Dedifferentiated amniotic fluid mesenchymal stem cell (primary cell): ENCODE measurements at regions not wholly inside any gene's neighbourhood (a gene's known extent, or its start where the extent isn't known, plus 50 kb on each side); places are given as distances from the start of the nearest gene placed in this dataset.
"Not testable (repeated sequence)": the region's sequence is repeated elsewhere in the genome, so short reads cannot be mapped to it uniquely, and the experiment has no call there.

Experiments used
- DNase-seq: peaks from one replicate; pipeline ENCODE4 v3.0.0-alpha.2; 2016; ENCODE audit errors: extremely low spot score

- not testable (repeated sequence) for DNase-seq
Observed at GRCh38 chr6:170213637-170214018, 77.2 kb downstream of the DLL1 start.

- no peak for DNase-seq
Observed at GRCh38 chr6:170212956-170213636, 77.8 kb downstream of the DLL1 start.

DNA sequence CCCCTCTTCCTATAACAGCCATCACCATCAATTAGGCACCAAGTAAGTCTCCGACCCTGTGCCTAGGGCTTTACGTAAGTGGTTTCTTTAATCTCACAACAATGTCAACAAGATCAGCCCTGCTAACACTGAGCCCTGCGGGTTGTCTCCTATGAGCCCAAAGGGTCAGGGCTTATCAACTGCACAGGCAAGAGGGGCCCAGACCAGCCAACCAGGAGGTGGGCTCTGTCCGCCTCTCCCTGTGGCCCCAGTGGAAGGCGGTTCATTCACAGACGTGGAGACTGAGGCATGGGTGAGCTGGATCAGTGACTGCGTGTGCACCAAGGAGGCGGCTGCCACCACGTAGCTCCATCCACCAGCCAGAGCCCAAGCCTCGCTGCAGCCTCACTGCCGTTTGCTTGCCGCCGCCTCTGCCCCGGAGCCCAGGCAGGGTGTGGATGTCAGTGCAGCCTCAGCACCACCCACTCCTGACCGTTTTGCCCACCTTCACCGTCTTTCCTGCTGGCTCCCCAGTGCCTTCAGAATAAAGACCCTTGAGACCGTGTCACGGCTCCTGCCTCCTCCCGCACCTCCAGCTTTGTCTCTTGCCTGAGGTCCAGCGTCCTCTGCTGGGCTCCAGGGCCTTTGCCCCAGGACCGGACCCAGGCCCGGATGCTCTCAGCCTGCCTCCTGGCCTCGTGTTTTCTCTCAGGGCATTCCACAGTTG, 78.7 kb downstream of the DLL1 start:
- DNase-seq, result no peak

- no peak for DNase-seq
Observed at GRCh38 chr6:170211404-170212025, 79.4 kb downstream of the DLL1 start.

GRCh38 chr6:170210651-170211403, 80.1 kb downstream of the DLL1 start:
- DNase-seq, result no peak

DNA sequence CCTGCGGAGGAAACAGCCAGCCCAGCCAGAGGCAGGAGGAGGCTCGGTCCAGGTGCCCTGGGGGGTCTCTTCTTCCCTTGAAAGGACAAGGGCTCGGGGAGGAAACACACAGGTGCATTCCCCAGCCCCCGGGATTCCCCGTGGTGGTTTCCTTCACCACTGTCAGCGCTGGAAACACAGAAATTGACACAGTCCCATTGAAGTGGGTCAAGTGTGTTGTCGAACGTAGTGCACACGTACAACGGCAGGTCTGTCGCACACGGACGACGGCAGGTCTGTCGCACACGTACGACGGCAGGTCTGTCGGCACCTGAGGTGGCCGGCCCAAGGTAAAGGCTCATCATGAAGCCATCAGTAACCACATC, 80.9 kb downstream of the DLL1 start:
- no peak for DNase-seq

DNA sequence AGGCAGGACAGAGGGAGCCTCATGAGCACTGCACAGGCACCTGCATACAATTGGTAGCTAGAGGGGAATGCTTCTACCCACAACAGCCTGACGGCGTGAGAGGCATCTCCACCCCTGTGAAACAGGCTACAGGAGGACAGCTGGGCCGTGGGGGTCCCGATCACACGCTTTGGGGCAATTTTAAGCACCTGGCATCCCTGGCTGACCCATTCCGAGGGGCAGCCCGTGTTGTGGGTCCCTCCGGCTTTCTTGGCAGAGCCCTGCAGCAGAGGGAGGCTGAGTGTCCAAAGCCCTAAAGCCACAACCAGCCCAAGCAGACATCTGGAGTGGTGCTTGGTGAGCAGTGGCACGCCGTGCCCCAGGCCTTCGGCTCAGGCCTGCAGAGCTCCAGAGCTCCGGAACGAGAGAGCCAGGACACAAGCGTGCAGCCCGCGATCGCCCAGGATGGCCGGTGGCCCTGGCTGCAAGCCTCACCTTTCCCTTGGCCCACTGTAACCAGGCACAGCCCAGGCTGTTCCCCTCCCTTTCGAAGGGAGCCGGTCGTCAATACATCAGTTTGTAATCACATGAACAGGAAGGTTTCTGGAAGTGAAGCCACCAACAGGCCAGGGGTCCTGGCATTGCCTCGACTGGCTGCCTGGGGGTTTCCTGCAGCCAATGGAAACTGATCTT, 81.4 kb downstream of the DLL1 start:
- no peak for DNase-seq

DNA sequence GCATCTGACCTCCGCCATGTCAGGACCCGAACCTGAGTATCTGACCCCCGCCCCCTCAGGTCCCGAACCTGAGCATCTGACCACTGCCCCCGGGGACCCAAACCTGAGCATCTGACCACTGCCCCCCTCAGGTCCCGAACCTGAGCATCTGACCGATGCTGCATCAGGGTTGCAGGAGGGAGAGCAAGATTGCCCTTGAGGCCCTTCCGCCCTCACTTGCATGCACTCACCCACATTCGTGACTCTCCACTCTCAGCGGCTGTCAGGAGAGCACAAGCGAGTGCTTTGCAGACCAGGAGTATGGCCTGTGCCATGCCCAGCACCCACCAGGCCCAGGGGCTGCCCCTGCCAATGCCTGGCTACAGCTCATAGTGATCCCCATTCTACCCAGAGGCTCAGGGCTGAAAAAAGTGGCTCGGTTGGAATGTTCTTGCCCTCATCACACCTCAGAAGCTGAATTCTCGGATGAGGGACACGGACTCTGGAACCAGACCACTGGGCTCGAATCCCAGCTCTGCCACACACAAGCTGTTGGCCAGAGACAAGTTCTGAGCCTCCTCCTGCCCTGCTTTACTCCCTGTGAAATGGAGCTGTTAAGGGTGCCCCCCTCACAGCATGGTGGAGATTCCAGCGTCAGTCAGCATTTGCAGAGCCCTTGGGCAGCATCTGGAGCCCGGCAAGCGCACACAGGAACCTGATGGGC, 82.1 kb downstream of the DLL1 start:
- no peak for DNase-seq

DNA sequence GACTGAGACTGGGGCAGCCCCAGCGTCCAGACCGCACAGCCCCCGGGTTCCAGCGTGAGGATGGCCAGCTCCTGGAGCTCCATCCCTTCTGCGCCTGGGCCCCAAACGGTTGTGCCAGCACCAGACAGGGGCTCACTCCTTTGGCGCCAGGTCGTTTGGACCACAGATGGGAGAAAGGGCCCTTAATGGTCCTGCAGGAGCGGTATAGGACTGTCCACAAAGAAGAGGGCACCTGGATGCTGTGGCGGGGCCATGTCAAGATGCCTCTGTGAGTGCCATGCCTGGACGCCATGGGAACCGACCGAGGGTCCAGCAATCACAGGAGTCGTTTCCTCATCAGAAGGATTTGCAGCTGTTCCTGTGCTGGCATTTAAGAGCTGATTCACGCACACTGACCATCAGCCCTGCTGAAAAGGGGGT, 82.7 kb downstream of the DLL1 start:
- DNase-seq, result no peak

GRCh38 chr6:170207586-170208181, 83.2 kb downstream of the DLL1 start:
- no peak for DNase-seq

GRCh38 chr6:170206851-170207431, 83.9 kb downstream of the DLL1 start:
- no peak for DNase-seq

DNA sequence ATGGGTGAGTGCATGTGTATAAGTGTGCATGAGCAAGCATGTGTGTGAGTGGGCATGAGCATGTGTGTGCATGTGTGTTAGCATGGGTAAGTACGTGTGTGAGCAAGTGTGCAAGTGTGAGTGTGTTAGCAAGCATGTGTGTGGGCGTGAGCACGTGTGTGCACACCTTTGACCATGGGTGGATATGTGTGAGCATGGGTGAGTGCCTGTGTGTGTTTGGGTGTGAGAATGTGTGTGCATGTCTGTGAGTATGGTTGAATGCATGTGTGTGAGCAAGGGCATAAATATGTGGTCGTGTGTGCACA, 84.6 kb downstream of the DLL1 start:
- DNase-seq, result no peak

DNA sequence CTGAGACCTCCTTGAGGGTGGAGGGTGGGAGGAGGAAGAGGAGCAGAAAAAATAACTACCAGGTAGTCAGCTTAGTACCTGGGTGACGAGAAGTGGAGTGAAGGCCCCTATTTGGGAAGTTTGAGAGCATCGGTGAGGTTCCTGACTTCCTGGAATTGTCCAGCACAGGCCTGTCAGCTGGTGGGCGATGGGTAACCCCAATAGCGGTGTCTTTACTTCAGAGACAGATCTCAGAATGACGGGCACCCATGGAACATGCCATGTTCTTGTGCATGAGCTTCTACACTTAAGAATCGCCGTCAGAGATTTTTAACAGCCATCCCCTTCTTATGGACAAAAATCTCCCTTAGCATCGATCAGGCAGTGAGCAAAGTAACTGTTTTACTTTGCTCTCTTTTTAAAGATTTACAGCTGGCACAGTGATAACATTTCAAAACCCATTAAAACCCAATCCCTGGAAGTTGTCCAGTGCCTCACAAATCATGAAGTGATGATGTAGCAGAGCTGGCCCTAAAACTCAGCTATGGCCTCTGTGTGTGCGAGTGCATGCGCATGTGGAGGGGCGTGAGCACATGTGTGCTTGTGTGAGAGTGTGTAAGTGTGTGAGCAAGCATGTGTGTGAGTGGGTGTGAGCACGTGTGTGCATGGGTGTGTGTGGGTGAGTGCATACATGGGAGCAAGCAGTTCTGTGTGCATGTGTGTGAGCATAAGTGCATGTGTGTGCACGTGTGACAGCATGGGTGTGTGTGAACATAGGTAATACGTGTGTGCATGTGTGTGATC, 85.2 kb downstream of the DLL1 start:
- no peak for DNase-seq

- no peak for DNase-seq
Observed at GRCh38 chr6:170205126-170205525, 85.8 kb downstream of the DLL1 start.

DNA sequence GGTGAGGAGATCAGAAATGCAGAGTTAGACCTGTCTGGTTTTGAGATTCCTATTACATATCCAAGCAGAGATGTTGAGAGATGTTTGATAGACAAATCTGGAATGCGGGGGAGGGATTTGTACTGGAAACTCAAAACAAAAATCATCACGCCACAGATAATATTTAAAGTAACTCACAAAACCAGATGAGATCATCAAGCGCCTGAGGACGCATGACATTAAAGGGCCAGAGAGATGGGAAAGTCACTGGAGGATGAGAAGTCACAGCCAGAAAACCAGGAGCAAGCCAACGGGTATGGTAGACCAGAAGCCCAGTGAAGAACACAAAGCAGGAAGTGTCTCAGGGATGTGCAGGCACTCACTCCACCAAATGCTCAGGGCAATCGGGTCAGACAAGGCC, 87.7 kb downstream of the DLL1 start:
- DNase-seq, result no peak

DNA sequence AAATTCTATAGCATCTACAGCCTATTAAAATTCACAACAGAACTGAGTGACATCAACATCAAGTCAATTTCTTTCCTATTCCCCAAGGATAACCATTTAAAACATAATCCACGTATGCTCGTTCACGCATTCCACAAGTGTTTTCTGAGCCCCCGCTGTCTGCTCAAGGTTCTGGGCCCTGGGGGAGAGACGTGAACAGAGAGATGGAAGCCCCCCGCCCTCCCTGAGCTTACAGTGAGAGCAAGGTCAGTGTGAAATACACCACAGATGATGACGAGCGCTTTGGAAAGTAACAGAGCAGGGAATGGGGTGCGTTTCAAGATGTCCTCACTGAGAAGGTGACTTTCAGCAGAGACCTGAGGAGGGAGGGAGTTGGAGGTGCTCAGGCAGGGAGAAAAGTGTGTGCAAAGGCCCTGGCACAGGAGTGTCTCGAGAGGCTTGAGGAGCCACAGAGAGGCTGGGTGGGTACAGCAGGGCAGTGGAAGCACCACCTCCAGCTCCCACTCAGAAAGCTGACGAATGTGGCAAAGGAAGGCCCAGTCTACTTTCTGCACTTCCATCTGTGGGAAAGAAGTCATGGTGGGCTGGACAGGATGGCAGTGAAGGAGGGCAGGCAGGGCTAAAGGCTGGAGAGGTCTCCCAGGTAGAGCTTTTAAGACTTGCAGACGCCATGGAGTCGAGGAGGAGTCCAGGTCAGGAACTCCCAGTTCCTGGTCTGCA, 88.3 kb downstream of the DLL1 start:
- DNase-seq, result no peak

DNA sequence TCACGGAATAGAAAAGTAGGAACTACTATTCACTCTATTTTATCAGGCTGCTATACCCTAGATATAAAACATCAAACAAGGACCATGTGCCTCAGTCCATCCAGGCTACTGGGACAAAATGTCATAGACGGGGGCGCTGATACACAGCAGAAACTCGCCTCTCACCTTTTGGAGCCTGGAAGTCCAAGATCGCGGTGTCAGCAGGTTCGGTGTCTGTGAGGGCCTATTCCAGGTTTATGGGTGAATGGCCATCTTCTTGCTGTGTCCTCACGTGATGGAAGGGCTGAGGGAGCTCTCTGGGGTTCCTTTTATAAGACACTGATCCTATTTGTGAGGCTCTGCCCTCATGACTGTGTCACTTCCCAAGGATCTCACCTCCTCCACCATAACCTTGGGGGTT, 89.5 kb downstream of the DLL1 start:
- DNase-seq, result no peak

DNA sequence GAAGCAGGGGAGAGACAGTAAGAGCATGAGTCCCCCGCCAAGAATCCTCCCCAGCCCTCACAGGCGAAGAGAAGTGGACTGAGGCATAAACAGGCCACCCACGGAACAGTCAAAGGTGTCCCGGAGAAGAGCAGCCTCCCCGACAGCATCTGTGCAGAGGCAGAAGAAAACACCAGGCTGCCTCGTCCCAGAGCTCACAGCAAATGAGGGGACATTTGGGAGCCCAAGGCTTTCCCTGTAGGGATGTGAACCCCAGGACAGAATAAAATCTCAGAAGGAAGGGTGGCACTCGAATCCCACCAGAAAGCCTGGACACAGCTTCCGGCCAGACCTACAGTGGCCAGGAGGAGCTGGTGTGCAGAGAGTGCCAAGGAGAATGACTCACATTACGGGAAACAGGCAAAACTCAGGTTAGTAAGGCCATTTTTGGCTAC, 90.4 kb downstream of the DLL1 start:
- no peak for DNase-seq

DNA sequence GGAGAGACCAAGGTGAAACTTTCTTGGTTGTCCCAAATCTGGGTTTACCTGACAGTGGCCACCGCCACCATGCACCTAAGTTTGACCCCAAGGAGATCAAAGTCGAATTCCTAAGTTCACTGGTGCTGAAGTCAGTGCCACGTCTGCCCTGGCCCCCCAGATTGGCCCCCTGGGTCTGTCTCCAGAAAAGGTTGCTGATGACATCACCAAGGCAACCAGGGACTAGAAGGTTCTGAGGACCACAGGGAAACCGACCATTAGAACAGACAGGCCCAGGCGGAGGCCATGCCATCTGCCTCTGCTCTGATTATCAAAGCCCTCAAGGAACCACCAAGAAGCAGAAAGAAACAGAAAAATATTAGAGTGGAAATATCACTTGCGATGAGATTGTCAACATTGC, 91.2 kb downstream of the DLL1 start:
- DNase-seq, result no peak
